Kidney tubule cell (primary cell): ENCODE measurements at regions not wholly inside any gene's neighbourhood (a gene's known extent, or its start where the extent isn't known, plus 50 kb on each side); places are given as distances from the start of the nearest gene placed in this dataset.

Experiments
- DNase-seq: peaks from one replicate; pipeline ENCODE4 v3.0.0-alpha.2; 2018; ENCODE audit warnings: low spot score

GRCh38 chr20:16946097-16946496 lies 197.9 kb downstream of the OTOR start:
- DNase-seq, result no peak

GRCh38 chr20:16947479-16947878 lies 199.3 kb downstream of the OTOR start:
- DNase-seq, result peak; percentile 9

- DNase-seq, result no peak
These were observed 203.7 kb downstream of the OTOR start for GRCh38 chr20:16951876-16952275.

GRCh38 chr20:16952965-16953364 lies 204.8 kb downstream of the OTOR start:
- no peak for DNase-seq

- no peak for DNase-seq
These were observed 205.7 kb downstream of the OTOR start for GRCh38 chr20:16953858-16954257.

DNA sequence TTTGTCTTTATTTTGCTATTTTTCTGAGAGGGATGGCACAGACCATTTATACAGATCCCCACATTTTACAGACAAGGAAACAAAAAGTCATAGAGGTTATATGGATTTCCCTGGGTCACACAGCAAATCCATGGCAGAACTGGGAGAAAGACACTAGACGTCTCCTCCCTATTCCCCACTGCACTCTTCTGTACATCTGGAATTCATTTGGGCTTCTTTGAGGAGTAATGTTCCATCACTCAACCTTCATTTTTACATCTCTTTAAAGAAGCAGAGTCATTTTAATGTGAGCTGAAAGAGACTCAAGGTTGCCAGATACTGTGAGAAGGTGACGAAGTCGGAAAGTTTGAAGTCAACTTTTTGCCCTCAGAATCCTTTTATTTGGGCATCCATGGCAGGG lies 207.3 kb downstream of the OTOR start:
- no peak for DNase-seq

DNA sequence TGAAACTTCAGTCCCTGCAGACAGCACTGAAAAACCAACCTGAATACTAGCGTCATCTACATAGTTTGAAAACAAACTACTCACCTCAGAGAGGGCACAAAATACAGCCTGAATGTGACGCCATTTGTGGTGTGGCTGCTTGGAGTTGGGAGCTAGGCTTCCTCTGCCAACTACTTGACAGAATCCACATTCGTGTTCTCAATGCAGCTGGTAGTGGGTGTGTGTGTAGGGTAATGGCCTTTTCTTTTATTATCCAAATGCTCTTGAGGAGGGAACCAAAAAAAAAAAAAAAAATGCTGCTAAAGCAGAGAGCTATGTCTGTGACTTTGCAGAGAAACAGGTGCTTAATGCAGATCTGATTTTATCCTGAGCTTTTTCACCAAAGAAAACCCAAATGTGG lies 207.8 kb downstream of the OTOR start:
- DNase-seq, result no peak

DNA sequence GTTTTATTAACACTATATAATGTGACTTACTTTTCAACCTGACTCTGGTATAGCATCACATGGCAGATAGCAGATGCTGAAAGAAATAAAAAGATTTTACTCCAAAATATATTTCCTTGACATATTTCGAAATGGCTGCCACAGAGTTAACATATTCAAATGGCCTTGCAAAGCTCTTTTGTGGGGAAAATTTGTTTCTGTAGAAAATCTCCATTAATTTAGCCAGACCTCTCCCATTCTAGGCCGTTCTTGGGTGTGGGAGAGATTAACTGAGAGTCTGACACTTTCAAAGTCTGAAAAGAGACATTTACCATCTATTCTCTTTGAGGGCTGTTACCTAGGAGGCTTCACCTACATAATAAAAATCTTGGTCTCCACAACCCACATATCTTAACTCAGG lies 217.2 kb downstream of the OTOR start:
- no peak for DNase-seq

- peak; percentile 57 for DNase-seq
These were observed 218.2 kb downstream of the OTOR start for GRCh38 chr20:16966276-16966880.

DNA sequence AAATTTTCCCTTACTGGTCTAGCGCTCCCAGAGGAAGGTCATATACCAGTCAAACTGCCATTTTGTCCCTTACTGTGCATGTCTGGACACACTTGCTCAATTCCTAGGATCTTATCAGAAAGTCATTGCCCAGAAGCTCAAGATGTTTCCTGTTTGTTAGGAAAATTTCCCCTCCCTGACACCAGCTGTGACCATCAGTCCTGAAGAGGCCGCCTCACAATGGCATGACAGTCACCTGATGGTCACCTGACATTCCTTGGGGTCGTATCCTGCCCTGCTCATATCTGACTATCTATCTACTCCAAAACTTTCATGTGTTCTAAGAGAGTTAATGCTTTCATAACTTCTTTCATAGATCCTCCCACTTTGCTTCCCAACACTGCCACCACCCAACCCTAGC lies 219.9 kb downstream of the OTOR start:
- no peak for DNase-seq

GRCh38 chr20:16970776-16971175 lies 222.6 kb downstream of the OTOR start:
- DNase-seq, result no peak

DNA sequence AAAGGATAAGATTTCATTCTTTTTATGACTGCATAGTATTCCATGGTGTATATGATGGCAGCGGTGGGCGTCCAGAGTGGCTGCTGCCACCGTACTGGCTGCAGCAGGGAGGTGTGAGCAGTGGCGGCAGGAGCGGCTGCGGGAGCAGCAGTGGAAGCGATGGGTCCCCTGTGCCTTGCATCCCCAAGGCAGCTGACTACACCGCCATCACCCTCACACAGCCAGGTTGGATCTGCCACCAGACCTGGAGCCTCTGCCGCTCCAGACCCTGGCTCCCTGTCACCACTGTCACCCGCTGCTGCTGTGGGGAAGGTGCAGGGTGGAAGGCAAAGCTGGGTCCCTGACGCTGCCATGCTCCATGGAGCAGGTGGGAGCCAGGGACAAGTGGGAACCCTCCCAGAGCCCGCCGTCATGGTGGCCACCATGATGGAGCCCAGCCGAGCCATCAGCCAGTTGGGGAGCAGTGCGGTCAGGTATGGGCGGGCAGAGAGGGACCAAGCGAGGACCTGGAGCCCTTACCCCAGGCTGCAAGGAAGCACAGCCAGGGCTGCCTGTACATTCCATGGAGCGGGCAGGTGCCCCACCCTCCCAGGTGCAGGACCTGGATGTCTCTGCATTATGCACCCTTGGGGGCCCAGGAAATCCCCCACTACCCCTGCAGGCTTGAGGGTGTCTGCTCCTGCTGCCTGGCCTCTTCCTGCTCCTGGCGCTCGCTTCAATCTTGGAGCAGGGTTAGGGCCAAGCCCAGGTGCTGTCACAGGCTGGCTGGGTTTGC lies 226.1 kb downstream of the OTOR start:
- no peak for DNase-seq

GRCh38 chr20:16974855-16975162 lies 226.7 kb downstream of the OTOR start:
- DNase-seq, result no peak

- DNase-seq, result no peak
These were observed 227.5 kb downstream of the OTOR start for GRCh38 chr20:16975682-16976081.

DNA sequence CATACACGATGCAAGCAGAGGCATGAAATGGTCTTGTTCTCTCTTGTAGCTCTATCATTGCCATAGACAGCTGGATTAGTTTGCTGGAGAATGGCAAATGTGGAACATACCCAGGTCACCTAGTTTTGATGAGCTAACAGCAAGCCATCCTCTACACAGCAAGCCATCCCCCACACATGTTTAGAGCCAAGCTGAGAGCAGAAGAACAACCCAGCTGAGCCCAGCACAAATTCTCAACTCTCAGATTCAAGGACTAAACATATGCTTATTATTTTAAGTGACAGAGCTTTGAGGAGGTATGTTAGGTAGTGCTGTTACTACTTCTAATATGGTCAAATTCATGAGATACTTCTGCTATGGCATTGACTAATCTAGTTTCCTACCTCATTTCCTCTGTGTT lies 230.3 kb downstream of the OTOR start:
- no peak for DNase-seq

- DNase-seq, result no peak
These were observed 234.1 kb downstream of the OTOR start for GRCh38 chr20:16982091-16982726.

GRCh38 chr20:16984481-16984880 lies 236.3 kb downstream of the OTOR start:
- DNase-seq, result no peak

DNA sequence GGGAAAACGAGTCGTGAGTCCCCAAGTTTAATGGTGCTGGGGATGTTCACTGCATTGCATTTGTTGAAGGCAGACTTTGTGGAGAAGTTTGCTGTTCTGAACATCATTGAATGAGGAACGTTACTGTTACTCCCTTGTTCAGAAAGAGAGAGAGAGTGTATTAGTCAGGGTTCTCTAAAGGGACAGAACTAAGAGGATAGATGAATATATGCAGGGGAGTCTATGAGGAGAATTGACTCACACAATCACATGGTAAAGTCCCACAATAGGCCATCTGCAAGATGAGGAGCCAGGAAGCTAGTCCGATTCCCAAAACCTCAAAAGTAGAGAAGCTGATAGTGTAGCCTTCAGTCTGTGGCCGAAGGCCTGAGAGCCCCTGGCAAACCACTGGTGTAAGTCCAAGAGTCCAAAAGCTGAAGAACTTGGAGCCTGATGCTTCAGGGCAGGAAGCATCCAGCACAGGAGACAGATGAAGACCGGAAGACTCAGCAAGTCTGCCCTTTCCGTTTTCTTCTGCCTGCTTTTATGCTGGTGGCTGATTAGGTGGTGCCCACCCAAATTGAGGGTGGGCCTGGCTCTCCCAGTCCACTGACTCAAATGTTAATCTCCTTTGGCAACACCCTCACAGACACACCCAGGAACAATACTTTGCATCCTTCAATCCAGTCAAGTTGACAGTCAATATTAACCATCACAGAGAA lies 223.5 kb upstream of the PCSK2 start:
- DNase-seq, result no peak

GRCh38 chr20:17010181-17010580 lies 216.7 kb upstream of the PCSK2 start:
- no peak for DNase-seq

- no peak for DNase-seq
These were observed 214.2 kb upstream of the PCSK2 start for GRCh38 chr20:17012546-17013226.

- no peak for DNase-seq
These were observed 212.6 kb upstream of the PCSK2 start for GRCh38 chr20:17014217-17014616.

GRCh38 chr20:17014756-17015366 lies 212.0 kb upstream of the PCSK2 start:
- DNase-seq, result no peak
